CD4-positive, alpha-beta T cell (primary cell): ENCODE measurements at regions not wholly inside any gene's neighbourhood (a gene's known extent, or its start where the extent isn't known, plus 50 kb on each side); places are given as distances from the start of the nearest gene placed in this dataset.

Experiments
- ATAC-seq: fragments of 200-7000 bp; cut with Tn5 transposase; one replicate; pipeline ENCODE4 v1.10.0; 2022; ENCODE audit warnings: mild to moderate bottlenecking; ENCODE audit not compliant: poor library complexity
- CTCF ChIA-PET: fragments of 350-600 bp; sonication (Branson Sonifier 250); formaldehyde crosslinking; loops from one replicate; lab custom pipeline; 2021; ENCODE audit warnings: antibody characterized with exemption, inconsistent platforms; lab: Charles Lee
- POLR2A ChIA-PET: fragments of 350-600 bp; sonication (Branson Sonifier 250); formaldehyde crosslinking; loops from one replicate; lab custom pipeline; 2021; ENCODE audit warnings: antibody characterized with exemption, inconsistent platforms; lab: Charles Lee
- DNase-seq, 14 experiments: peaks; one replicate each; pipeline ENCODE4 v3.0.0-alpha.2; 2013 to 2020; ENCODE audit warnings: mixed read lengths in 2 of 14
- H3K27ac ChIP-seq, 2 donors: one replicate each; pipeline versions ENCODE4 v1.5.1 to v1.7.0; 2013; ENCODE audit warnings: low read length in 2 of 2, low read depth in 1 of 2, mild to moderate bottlenecking in 1 of 2
- H3K27me3 ChIP-seq, 2 experiments: 1 replicate in 1 of 2; 2 replicates in 1 of 2; pipeline versions ENCODE4 v1.6.1 to v1.7.0; 2013; ENCODE audit warnings: low read length in 2 of 2, control low read depth in 1 of 2, mild to moderate bottlenecking in 1 of 2, moderate library complexity in 1 of 2; ENCODE audit not compliant: insufficient read depth in 2 of 2, control insufficient read depth in 1 of 2
- H3K36me3 ChIP-seq: one replicate; pipeline ENCODE4 v1.6.1; 2013; ENCODE audit warnings: low read length, control low read depth; ENCODE audit not compliant: insufficient read depth
- H3K4me1 ChIP-seq: one replicate; pipeline ENCODE4 v1.6.1; 2013; ENCODE audit warnings: low read length, control low read depth; ENCODE audit not compliant: insufficient read depth
- H3K4me3 ChIP-seq: one replicate; pipeline ENCODE4 v1.5.1; 2013; ENCODE audit warnings: mild to moderate bottlenecking, low read length, moderate library complexity
- H3K9me3 ChIP-seq, 2 experiments: 1 replicate in 1 of 2; 2 replicates in 1 of 2; pipeline versions ENCODE4 v1.6.1 to v1.7.0; 2013; ENCODE audit warnings: low read length in 2 of 2, mild to moderate bottlenecking in 2 of 2, control low read depth in 1 of 2, moderate library complexity in 1 of 2; ENCODE audit not compliant: control insufficient read depth in 1 of 2, insufficient read depth in 1 of 2
- H3K27ac Mint-ChIP-seq: one replicate; pipeline ENCODE4 v1.8.0; 2020; ENCODE audit warnings: mixed read lengths
- H3K27me3 Mint-ChIP-seq: one replicate; pipeline ENCODE4 v1.8.0; 2021; ENCODE audit warnings: mixed read lengths
- H3K36me3 Mint-ChIP-seq: one replicate; pipeline ENCODE4 v1.8.0; 2021; ENCODE audit warnings: low read depth, mixed read lengths
- H3K4me1 Mint-ChIP-seq: one replicate; pipeline ENCODE4 v1.8.0; 2021; ENCODE audit warnings: low read depth, mixed read lengths
- H3K4me3 Mint-ChIP-seq: one replicate; pipeline ENCODE4 v1.8.0; 2020; ENCODE audit warnings: mild to moderate bottlenecking, mixed read lengths
- H3K9me3 Mint-ChIP-seq: one replicate; pipeline ENCODE4 v1.8.0; 2020; ENCODE audit warnings: mixed read lengths
- CTCF ChIP-seq: fragments of 200-600 bp; IDR thresholded peaks from one replicate; pipeline ENCODE4 v1.8.0; 2022; ENCODE audit warnings: antibody characterized with exemption, mild to moderate bottlenecking
- intact Hi-C, 2 experiments: fragments of 100-400 bp; cut with DNase I in 1 of 2; cut with micrococcal nuclease in 1 of 2; formaldehyde crosslinking; loops; one replicate each; pipeline versions ENCODE4 v1.15.1 to v1.9.0; 2023 to 2025; cut with DNase I, micrococcal nuclease

GRCh38 chr13:50098693-50099092 lies 83.4 kb downstream of the KCNRG start:
- Mint-ChIP-seq H3K9me3 (peaks cover 5% of the 10 kb centered on the region), H3K4me1 (peaks cover 30% of the 10 kb centered on the region), H3K27ac (no peak overlapping the region), H3K27me3 (no peaks in the 10 kb centered on the region), H3K36me3 (peaks cover 22% of the 10 kb centered on the region), H3K4me3 (no peak overlapping the region)
- Histone ChIP-seq H3K4me3 (no peak overlapping the region), H3K27me3 (no peaks in the 10 kb centered on the region), H3K4me1 (peaks cover 13% of the 10 kb centered on the region), H3K9me3 (peaks cover 5 to 6% of the 10 kb centered on the region in 2 experiments), H3K27ac (no peak overlapping the region), H3K36me3 (peaks cover 7% of the 10 kb centered on the region)
- ChIA-PET CTCF (interaction anchor here (0.9 to 1.4 kb wide), 2 partner anchors 101 to 122 kb away, joined by 3 read pairs; no protein-coding TSS in a partner anchor), POLR2A (interaction anchor here (0.6 to 1.2 kb wide), 4 partner anchors 25 to 102 kb away, joined by 3 read pairs; partner anchors contain the start of gene TRIM13)
- TF ChIP-seq CTCF: no peak
- DNase-seq (no peak), ATAC-seq (no peak)
- intact Hi-C loops: no loop called here

GRCh38 chr13:50099473-50099872 lies 84.2 kb downstream of the KCNRG start:
- no peak for ATAC-seq
- H3K27me3 ChIP-seq: no peaks in the 10 kb centered on the region
- ChIA-PET POLR2A (interaction anchor here (0.8 to 1.2 kb wide), 3 partner anchors 24 to 27 kb away, joined by 3 to 6 read pairs (median 3); no protein-coding TSS in a partner anchor), CTCF (no interaction called here)
- no peak for TF ChIP-seq CTCF
- no peak for DNase-seq
- no peak overlapping the region for H3K4me3 ChIP-seq
- H3K27me3 Mint-ChIP-seq: no peaks in the 10 kb centered on the region
- peaks cover 5% of the 10 kb centered on the region for H3K9me3 Mint-ChIP-seq
- H3K9me3 ChIP-seq: peaks cover 5 to 6% of the 10 kb centered on the region in 2 experiments
- no peak overlapping the region for H3K4me3 Mint-ChIP-seq
- peaks cover 7% of the 10 kb centered on the region for H3K36me3 ChIP-seq
- H3K4me1 ChIP-seq: peaks cover 13% of the 10 kb centered on the region
- intact Hi-C loops: no loop called here
- no peak overlapping the region for H3K27ac ChIP-seq
- peaks cover 22% of the 10 kb centered on the region for H3K36me3 Mint-ChIP-seq
- H3K27ac Mint-ChIP-seq: no peak overlapping the region
- H3K4me1 Mint-ChIP-seq: peaks cover 36% of the 10 kb centered on the region

- Histone ChIP-seq H3K4me1 (peaks cover 13% of the 10 kb centered on the region), H3K4me3 (no peak overlapping the region), H3K27me3 (no peaks in the 10 kb centered on the region), H3K9me3 (peaks cover 5 to 6% of the 10 kb centered on the region in 2 experiments), H3K36me3 (peaks cover 7% of the 10 kb centered on the region), H3K27ac (no peak overlapping the region)
- peaks cover 22% of the 10 kb centered on the region for H3K36me3 Mint-ChIP-seq
- TF ChIP-seq CTCF: no peak
- intact Hi-C loops: loop anchor here in 1 of 2 experiments (2.0 kb wide), 1 partner anchor 15 kb away; no protein-coding TSS in a partner anchor
- DNase-seq: no peak
- ChIA-PET CTCF (interaction anchor here (1.3 kb wide), 1 partner anchor 16 kb away, joined by 8 read pairs; no protein-coding TSS in a partner anchor), POLR2A (interaction anchor here (1.4 to 4.7 kb wide), 3 partner anchors 19 to 23 kb away, joined by 4 to 25 read pairs (median 8); no protein-coding TSS in a partner anchor)
- H3K4me3 Mint-ChIP-seq: no peak overlapping the region
- ATAC-seq: no peak
- H3K9me3 Mint-ChIP-seq: peaks cover 5% of the 10 kb centered on the region
- H3K27ac Mint-ChIP-seq: no peak overlapping the region
- H3K27me3 Mint-ChIP-seq: no peaks in the 10 kb centered on the region
- H3K4me1 Mint-ChIP-seq: peaks cover 54% of the 10 kb centered on the region
These were observed 86.3 kb downstream of the KCNRG start for GRCh38 chr13:50101590-50101989.
